SK-N-SH treated with all-trans-retinoic acid at 6 μM for 48 hours (cell line): ENCODE measurements at regions not wholly inside any gene's neighbourhood (a gene's known extent, or its start where the extent isn't known, plus 50 kb on each side); places are given as distances from the start of the nearest gene placed in this dataset.
"Not testable (repeated sequence)": the region's sequence is repeated elsewhere in the genome, so short reads cannot be mapped to it uniquely, and the experiment has no call there.

Source experiments
- ATAC-seq: fragments of 200-7000 bp; cut with Tn5 transposase; 3 replicates; pipeline ENCODE4 v1.9.1; 2020; ENCODE audit warnings: mild to moderate bottlenecking, moderate library complexity
- ARNTL ChIP-seq: fragments of 450-650 bp; formaldehyde crosslinking; IDR thresholded peaks from 2 replicates; pipeline ENCODE4 v1.5.0; 2020; ENCODE audit warnings: low read depth, mild to moderate bottlenecking, moderate library complexity, borderline replicate concordance
- BACH2 ChIP-seq: fragments of 250-450 bp; sonication (Bioruptor Pico); IDR thresholded peaks from 2 replicates; pipeline ENCODE4 v1.9.0; 2021; ENCODE audit warnings: mild to moderate bottlenecking, borderline replicate concordance
- CSDC2 ChIP-seq: fragments of 250-450 bp; sonication (Bioruptor Pico); IDR thresholded peaks from 2 replicates; pipeline ENCODE4 v1.5.0; 2020; ENCODE audit warnings: mild to moderate bottlenecking, moderate library complexity
- ESRRG ChIP-seq: fragments of 250-450 bp; sonication (Bioruptor Pico); IDR thresholded peaks from 2 replicates; pipeline ENCODE4 v1.6.1; 2021; ENCODE audit warnings: mild to moderate bottlenecking
- GLIS3 ChIP-seq: fragments of 250-450 bp; sonication (Bioruptor Pico); IDR thresholded peaks from 2 replicates; pipeline ENCODE4 v1.5.0; 2020; ENCODE audit warnings: mild to moderate bottlenecking, moderate library complexity
- ISL1 ChIP-seq: fragments of 250-450 bp; sonication (Bioruptor Pico); IDR thresholded peaks from 2 replicates; pipeline ENCODE4 v2.1.2; 2022; ENCODE audit warnings: mild to moderate bottlenecking, moderate library complexity
- OSR1 ChIP-seq: fragments of 250-450 bp; sonication (Bioruptor Pico); IDR thresholded peaks from 2 replicates; pipeline ENCODE4 v1.8.0; 2022; ENCODE audit warnings: moderate library complexity, mild to moderate bottlenecking, inconsistent platforms
- PPARA ChIP-seq: fragments of 250-450 bp; sonication (Bioruptor Pico); IDR thresholded peaks from 2 replicates; pipeline ENCODE4 v1.5.0; 2020; ENCODE audit warnings: mild to moderate bottlenecking, borderline replicate concordance
- RARB ChIP-seq: fragments of 250-450 bp; sonication (Bioruptor Pico); IDR thresholded peaks from 2 replicates; pipeline ENCODE4 v1.8.0; 2021; ENCODE audit warnings: mild to moderate bottlenecking, moderate library complexity
- SNAI2 ChIP-seq: fragments of 250-450 bp; sonication (Bioruptor Pico); IDR thresholded peaks from 2 replicates; pipeline ENCODE4 v1.5.0; 2020; ENCODE audit warnings: mild to moderate bottlenecking, moderate library complexity
- TOX ChIP-seq: fragments of 250-450 bp; sonication (Bioruptor Pico); IDR thresholded peaks from 2 replicates; pipeline ENCODE4 v1.8.0; 2021; ENCODE audit warnings: mild to moderate bottlenecking, moderate library complexity, borderline replicate concordance
- TSHZ2 ChIP-seq: fragments of 250-450 bp; sonication (Bioruptor Pico); IDR thresholded peaks from 2 replicates; pipeline ENCODE4 v1.5.0; 2020; ENCODE audit warnings: mild to moderate bottlenecking, moderate library complexity
- ZC3H10 ChIP-seq: fragments of 250-450 bp; sonication (Bioruptor Pico); IDR thresholded peaks from 2 replicates; pipeline ENCODE4 v1.5.1; 2021; ENCODE audit warnings: mild to moderate bottlenecking, moderate library complexity
- ZFP3 ChIP-seq: fragments of 250-450 bp; sonication (Bioruptor Pico); IDR thresholded peaks from 2 replicates; pipeline ENCODE4 v1.5.0; 2020; ENCODE audit warnings: mild to moderate bottlenecking, moderate library complexity
- ZFP30 ChIP-seq: fragments of 450-650 bp; formaldehyde crosslinking; IDR thresholded peaks from 2 replicates; pipeline ENCODE4 v1.5.0; 2022; ENCODE audit warnings: mild to moderate bottlenecking, moderate library complexity
- ZNF565 ChIP-seq: fragments of 450-650 bp; formaldehyde crosslinking; conservative IDR thresholded peaks from 2 replicates; pipeline ENCODE4 v1.5.0; 2020; ENCODE audit warnings: low read depth, mild to moderate bottlenecking, moderate library complexity
- ZNF70 ChIP-seq: fragments of 450-650 bp; formaldehyde crosslinking; IDR thresholded peaks from 2 replicates; pipeline ENCODE4 v1.5.0; 2020; ENCODE audit warnings: mild to moderate bottlenecking, moderate library complexity
- TF ChIP-seq, protein P1 (sequence below): fragments of 250-450 bp; sonication (Bioruptor Pico); IDR thresholded peaks from 2 replicates; pipeline ENCODE4 v1.8.0; 2021; ENCODE audit warnings: low read depth, mild to moderate bottlenecking, moderate library complexity, borderline replicate concordance
- TF ChIP-seq, protein P2 (sequence below): fragments of 250-450 bp; sonication (Bioruptor Pico); IDR thresholded peaks from 2 replicates; pipeline ENCODE4 v1.5.1; 2021; ENCODE audit warnings: mild to moderate bottlenecking, moderate library complexity
- TF ChIP-seq, protein P3 (sequence below): fragments of 250-450 bp; sonication (Bioruptor Pico); IDR thresholded peaks from 2 replicates; pipeline ENCODE4 v1.8.0; 2020; ENCODE audit warnings: mild to moderate bottlenecking, moderate library complexity, borderline replicate concordance

GRCh38 chr9:102479191-102479590 lies 515.9 kb upstream of the CYLC2 start:
- TF ChIP-seq SNAI2 (no peak), ZNF565 (CRISPR knock-in tag) (no peak), RARB (CRISPR knock-in tag) (no peak), ZNF70 (CRISPR knock-in tag) (no peak), GLIS3 (CRISPR knock-in tag) (no peak), ZC3H10 (CRISPR knock-in tag) (no peak), TOX (CRISPR knock-in tag) (no peak)
- TF ChIP-seq, protein P1, sequence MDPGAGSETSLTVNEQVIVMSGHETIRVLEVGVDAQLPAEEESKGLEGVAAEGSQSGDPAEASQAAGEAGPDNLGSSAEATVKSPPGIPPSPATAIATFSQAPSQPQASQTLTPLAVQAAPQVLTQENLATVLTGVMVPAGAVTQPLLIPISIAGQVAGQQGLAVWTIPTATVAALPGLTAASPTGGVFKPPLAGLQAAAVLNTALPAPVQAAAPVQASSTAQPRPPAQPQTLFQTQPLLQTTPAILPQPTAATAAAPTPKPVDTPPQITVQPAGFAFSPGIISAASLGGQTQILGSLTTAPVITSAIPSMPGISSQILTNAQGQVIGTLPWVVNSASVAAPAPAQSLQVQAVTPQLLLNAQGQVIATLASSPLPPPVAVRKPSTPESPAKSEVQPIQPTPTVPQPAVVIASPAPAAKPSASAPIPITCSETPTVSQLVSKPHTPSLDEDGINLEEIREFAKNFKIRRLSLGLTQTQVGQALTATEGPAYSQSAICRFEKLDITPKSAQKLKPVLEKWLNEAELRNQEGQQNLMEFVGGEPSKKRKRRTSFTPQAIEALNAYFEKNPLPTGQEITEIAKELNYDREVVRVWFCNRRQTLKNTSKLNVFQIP (CRISPR knock-in tag), result no peak
- no peak for ATAC-seq

DNA sequence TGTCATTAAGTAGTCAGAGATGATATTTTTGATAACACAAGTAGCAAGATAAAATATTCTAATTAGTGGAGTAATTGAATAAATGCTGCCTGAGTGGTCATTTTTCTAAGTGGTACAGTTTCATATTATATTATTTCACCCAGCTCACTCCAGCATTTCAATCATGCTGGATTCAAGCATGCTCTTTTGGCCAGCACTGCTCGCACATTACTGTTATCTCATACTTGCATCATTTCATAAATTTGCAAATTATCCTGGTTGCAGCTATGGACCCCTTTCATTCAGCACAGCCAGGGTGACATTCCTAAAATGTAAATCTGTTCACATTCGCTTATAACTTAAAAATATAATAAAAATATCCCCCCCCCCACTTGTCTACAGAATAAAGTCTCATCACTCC lies 520.8 kb upstream of the CYLC2 start:
- no peak for TF ChIP-seq TOX (CRISPR knock-in tag)
- no peak for TF ChIP-seq CSDC2 (CRISPR knock-in tag)
- TF ChIP-seq, protein P2, sequence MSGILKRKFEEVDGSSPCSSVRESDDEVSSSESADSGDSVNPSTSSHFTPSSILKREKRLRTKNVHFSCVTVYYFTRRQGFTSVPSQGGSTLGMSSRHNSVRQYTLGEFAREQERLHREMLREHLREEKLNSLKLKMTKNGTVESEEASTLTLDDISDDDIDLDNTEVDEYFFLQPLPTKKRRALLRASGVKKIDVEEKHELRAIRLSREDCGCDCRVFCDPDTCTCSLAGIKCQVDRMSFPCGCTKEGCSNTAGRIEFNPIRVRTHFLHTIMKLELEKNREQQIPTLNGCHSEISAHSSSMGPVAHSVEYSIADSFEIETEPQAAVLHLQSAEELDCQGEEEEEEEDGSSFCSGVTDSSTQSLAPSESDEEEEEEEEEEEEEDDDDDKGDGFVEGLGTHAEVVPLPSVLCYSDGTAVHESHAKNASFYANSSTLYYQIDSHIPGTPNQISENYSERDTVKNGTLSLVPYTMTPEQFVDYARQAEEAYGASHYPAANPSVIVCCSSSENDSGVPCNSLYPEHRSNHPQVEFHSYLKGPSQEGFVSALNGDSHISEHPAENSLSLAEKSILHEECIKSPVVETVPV, result no peak
- TF ChIP-seq ZFP30 (CRISPR knock-in tag), result no peak
- TF ChIP-seq ZC3H10 (CRISPR knock-in tag), result no peak
- no peak for TF ChIP-seq ZNF565 (CRISPR knock-in tag)
- no peak for TF ChIP-seq ARNTL (CRISPR knock-in tag)
- TF ChIP-seq, protein P1 (CRISPR knock-in tag), result no peak
- TF ChIP-seq, protein P3, sequence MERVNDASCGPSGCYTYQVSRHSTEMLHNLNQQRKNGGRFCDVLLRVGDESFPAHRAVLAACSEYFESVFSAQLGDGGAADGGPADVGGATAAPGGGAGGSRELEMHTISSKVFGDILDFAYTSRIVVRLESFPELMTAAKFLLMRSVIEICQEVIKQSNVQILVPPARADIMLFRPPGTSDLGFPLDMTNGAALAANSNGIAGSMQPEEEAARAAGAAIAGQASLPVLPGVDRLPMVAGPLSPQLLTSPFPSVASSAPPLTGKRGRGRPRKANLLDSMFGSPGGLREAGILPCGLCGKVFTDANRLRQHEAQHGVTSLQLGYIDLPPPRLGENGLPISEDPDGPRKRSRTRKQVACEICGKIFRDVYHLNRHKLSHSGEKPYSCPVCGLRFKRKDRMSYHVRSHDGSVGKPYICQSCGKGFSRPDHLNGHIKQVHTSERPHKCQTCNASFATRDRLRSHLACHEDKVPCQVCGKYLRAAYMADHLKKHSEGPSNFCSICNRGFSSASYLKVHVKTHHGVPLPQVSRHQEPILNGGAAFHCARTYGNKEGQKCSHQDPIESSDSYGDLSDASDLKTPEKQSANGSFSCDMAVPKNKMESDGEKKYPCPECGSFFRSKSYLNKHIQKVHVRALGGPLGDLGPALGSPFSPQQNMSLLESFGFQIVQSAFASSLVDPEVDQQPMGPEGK, result no peak
- TF ChIP-seq RARB (CRISPR knock-in tag), result no peak
- no peak for TF ChIP-seq TSHZ2
- no peak for TF ChIP-seq BACH2
- TF ChIP-seq ZNF70 (CRISPR knock-in tag), result no peak
- no peak for TF ChIP-seq ISL1 (CRISPR knock-in tag)
- no peak for TF ChIP-seq PPARA
- no peak for TF ChIP-seq OSR1
- no peak for TF ChIP-seq ZFP3 (CRISPR knock-in tag)
- TF ChIP-seq ESRRG (CRISPR knock-in tag), result no peak
- ATAC-seq, result no peak

- not testable (repeated sequence) for ATAC-seq
Measured at GRCh38 chr9:102469430-102469829, 525.7 kb upstream of the CYLC2 start.
